T-helper 1 cell treated with Interleukin-12 subunit alpha and Interleukin-12 subunit beta and Interleukin-4 antibody, amounts not matched to agents 30 ng/mL and 1 ng/mL, for 36 hours (primary cell): ENCODE measurements at regions not wholly inside any gene's neighbourhood (a gene's known extent, or its start where the extent isn't known, plus 50 kb on each side); places are given as distances from the start of the nearest gene placed in this dataset.

Experiments used
- intact Hi-C: fragments of 100-400 bp; cut with micrococcal nuclease; formaldehyde crosslinking; loops from one replicate; pipeline ENCODE4 v1.15.1; 2024

DNA sequence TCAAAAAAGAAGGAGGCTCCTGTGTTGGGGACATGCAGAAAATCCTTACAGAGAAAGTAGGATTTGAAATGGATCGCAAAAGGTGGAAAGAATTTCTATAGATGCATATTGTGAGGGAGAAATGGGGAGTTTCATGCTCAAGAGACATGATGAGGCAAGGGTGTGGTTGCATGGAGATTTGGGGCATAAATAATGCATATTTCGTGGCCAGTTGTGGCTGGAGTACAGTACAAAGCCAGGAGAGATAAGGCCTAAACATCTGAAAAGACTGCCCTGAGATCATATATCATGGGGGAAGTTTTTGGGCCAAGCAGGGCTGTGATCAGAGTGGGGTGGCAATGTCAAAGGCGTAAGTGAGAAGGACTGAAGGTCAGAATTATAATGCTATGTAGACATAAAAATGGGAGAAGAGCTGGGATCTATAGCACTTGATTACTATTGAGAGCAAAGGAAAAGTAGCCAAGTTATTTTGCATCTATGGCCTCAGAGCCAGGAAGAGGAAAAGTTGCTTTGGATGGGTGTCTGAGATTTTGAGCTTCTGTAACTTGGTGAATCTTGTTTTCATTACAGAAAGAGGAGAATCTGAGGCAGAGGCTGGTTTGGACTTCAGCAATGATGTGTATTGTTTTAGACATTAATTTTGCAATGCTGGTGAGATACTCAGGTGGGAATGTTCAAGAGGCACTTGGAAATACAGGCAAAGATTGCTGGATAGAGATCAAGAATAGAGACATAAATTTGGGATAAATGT, 166.6 kb downstream of the INHBA start:
- intact Hi-C loops: no loop called here

DNA sequence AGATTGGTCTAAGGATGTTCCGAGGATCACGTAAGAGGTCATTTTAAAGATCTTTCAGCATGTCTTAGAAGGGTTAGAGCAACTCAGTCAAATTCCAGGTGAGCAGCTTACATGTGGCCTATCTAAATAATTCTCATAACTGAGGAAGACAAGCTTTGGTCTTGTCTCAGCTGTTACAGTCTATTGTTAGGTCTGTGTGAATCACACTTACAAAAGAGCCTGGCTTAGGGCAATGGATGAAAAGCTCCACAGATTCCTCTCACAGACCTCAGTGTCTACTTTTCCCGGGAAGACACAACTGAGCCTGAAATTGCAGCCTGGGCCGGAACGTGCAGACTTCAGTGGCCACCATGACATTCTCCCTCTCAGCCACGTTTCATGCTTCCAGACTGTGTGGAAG, 173.1 kb downstream of the INHBA start:
- intact Hi-C loops: no loop called here

DNA sequence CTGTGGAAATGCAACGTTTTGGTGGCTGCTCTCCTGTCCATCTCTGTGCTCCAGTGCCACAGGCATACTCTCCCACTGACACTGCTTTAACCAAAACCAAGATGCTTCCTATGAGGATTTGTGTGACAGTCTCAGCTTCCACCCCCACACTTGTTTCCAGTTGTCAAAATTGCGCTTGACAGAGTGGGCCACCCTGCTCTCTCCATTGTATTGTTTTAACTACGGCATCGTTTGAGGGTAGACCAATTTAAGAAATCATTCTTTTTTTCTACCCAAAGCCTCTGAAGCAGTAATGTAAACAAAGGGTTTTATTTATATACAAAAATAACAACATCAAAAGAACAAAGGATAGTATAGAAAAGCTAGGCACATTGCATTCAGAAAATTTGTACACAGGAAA, 178.0 kb downstream of the INHBA start:
- intact Hi-C loops: no loop called here

DNA sequence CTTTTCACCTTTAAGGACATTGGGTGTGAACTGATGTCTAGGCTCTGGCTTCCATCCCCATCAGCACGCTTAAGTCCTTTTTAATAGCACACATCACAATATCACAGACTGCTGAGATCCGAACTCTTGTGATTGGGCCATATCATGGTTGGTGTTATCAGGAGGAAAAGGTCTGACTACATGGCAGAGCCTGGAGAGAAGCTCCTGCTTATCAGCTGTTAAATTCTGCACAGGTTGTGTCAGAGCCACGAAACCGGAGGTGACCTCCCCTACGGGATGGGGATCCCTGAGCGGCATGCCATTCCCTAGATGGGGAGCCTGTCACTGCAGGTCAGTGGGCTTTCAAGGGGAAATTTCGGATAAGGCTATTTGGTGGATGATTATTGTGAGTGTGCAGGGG, 182.4 kb downstream of the INHBA start:
- intact Hi-C loops: no loop called here

DNA sequence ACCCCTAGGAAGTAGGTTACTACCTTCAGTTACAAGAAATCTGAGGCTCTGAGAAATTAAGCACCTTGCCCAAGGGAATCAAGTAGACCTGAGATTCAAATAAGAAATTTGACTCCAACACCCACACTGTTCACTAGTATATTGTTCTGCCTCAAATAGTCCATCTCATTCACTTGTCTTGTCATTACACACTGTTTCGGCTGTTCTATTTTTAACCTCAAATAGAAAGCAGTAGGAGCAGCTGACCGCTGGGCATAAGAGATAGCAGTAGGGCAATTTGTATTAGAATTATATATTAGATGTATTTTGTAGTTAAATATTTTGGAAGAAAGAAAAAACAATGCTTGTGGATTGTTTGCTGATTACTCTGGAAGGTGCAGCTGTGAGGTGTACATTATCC, 185.1 kb downstream of the INHBA start:
- intact Hi-C loops: no loop called here

DNA sequence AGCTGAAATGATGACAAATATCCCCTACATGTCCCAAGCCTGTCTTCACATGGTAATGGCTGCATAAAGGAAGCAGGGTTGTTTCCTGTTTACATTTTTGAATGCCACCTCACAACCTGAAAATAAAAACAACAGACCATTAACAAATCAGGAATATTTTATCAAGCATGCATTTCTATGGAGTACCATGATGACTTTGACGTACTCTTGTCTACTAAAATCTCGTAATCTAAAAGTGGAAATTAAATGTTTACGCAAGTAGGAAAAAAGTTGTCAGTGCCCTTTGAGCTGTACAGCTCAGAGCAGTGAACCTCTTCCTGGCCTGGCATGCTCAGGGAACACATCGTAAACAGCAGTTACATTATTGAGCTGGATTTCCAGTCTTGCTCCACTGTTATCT, 194.1 kb downstream of the INHBA start:
- intact Hi-C loops: no loop called here

DNA sequence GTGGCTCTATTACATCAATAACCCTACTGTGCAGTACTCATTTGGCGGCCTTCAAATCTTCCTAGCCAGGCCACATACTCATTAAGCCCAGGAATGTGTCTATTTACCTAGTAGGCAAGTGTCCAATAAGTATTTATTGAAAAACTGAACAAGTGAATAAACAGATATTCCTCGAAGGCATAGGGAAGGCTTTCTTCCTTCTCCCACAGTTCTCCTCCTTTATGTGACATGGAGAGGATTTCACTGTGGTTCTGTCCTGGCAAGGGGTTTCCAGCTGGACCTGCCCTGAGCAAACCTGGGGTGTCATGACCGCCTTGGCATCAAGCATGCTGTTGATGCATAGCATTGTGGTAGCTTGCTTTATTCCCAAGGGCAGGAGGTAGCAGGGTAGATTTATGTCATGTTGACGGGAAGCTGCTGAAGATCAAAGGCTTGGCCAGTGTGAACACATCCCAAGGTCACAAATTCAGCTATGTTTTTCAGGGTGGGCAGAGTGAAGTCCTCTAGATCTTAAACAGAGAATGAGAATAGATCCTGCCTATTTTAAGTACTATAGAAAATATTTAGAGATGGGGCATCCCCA, 195.1 kb downstream of the INHBA start:
- intact Hi-C loops: no loop called here

DNA sequence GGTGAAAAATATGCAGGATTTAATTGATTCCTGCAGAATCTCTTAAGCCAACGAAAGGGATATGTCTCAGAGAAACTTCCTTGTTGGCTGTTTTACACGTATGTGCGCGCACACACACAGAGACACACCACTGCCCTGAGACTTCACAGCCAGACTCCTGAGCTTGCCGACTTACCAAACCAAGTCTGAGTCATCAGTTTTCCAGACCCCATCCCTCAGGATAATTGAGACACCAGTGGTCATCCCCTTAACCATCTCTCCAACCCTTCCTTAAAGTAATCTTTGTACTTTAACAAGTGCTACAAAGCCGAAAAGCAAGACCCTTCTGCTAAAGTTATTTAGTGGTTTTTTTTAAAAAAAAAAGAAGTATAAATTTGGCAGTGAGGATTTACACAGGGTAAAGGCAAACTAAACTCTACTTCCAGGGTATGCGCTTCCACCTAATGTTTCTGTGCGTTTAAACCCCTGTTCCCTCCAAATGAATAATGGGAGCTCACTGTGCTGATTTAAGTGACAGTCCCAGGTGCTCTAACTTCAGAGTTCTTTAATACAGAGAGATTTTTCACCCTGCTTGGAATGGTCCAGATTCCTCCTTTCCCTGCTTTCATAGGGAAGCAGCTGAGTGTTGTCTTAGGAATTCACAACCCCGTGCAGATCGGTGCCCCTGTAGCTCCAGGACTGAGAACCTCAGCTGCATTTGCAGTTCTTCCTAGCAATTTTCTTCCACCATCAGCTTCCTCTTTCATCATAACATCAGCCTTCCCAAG, 198.5 kb downstream of the INHBA start:
- intact Hi-C loops: no loop called here

DNA sequence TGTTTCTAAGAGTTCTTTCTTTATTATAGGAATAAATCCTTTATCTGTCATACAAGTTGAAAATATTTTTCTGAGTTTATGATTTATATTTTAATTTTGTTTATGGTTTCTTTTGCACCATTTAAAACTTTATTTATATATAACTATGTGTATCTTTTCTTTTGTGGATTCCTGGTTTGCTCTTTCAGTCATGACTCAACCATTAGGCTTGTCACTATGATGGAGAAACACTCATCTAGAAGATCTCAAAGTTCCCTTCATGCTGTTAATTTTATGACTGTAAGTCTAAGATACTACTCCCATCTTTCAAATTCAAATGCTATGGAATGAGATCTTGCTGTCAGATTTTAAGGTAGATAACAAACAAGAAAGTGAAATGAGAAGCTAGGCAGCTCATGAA, 199.5 kb downstream of the INHBA start:
- intact Hi-C loops: no loop called here

DNA sequence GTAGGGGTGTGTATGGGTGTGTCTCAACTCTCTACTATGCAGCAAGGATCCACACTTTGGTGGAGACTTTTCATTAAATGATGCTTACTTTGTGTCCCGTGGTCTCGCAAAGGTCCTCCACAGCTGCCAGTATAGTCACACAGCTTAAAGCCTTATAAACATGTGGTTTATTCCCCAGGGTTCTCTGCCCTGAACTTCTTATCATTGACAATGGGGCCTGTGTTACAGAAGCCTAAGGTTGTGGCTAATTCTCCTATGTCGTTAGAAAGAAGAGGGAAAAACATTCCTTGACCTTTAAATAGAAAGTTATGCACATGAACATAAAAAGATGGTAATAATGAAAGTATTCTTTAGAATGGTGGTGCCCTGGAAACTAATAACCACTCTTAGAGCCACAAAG, 201.4 kb downstream of the INHBA start:
- intact Hi-C loops: no loop called here

DNA sequence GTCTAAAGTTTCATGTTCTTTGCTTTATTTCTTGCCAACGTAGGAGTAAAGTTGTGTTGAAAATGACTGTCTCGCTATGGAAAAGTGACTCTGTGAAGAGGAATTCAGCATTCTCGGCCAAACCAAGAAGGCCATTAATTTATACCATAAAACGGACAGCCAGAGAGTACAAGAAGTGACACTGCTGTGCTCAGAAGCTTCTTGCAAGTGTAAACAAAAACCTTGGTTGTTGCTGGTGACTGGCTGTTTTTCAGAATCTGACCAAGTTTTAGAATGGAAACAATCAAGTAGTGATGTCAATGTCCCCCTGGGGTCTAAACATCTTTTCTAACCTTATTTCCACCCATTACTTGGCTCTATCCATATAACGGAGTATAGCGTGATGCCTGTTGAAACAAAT, 201.9 kb downstream of the INHBA start:
- intact Hi-C loops: no loop called here

DNA sequence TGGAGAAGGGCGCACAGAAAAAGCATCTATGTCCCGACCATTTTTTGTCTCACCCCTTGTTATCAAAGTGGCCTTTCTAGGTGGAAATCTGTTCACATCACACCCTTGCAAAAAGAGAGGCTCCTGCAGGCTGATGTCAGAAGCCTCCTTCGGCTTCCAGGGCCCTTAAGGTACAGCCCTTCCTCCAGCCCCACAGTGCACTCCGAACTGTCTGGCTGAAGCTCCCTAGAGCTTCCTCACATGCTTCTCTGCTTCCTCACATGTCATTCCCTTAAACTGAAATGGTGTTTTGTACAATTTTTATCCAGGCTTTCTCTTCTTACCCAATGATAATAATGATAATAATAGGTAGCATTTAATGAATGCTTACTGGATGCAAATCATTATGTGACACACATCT, 210.3 kb downstream of the INHBA start:
- intact Hi-C loops: no loop called here

DNA sequence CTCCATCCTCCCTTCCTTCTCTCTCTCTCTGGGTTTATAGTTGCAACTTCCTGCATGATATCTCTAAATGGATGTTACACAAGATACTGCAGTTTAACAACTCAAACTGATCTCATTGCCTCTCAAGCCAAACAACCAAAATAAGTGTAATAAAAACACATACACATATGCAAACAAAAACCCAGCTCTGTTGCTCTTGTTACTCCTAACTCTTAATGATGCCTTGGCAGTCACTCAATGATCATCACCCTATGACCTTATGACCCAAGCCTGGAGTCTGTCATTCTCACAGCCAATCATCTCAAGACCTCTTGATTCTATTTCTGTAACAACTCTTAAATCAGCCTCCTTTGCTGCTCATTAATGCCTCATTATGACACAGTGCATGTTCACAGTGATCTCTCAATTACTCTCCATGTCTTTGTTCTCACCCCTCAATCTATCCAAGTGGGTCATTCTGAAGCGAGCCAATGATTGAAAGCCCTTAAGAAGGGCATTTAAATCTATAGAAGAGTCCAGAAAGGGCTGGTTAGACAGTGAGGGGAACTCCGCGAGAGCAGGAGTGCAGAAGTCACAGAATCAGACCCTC, 210.9 kb downstream of the INHBA start:
- intact Hi-C loops: no loop called here

DNA sequence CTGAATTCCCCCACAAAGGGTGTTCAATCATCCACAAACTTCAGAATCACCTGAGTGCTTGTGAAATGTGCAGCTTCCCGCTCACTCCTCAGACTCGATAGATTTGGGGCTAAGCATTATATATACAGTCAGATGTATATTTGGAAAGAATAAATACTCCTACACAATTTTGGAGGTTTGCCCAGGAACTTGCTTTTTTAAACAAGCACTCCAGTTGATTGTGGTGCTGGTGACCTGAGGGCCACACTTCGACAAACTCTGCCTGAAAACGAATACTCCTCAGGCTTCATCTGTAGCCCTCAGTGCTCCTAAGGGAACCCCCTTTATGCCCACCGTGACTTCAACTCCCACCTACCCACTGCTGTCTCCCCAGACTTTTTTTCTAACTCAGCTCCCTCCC, 211.6 kb downstream of the INHBA start:
- intact Hi-C loops: no loop called here

DNA sequence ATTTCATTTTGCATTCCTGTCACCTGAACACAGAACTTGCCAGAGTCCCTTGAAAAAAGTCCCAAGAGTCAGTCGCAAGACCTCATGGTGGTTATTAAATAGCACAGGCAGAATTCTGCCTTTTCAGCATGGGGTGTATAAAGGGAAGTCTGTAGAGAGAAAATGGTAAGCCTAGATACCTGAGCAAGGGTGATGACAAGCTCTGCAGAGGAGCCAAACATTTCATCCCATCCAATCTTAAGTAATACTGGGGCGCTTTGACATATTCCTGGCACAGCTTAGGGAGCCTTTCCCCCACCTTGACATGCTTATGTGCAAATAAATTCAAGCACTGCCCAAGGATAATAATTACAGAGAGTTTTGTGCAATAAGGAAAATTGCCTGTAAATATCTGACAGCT, 213.0 kb downstream of the INHBA start:
- intact Hi-C loops: no loop called here

DNA sequence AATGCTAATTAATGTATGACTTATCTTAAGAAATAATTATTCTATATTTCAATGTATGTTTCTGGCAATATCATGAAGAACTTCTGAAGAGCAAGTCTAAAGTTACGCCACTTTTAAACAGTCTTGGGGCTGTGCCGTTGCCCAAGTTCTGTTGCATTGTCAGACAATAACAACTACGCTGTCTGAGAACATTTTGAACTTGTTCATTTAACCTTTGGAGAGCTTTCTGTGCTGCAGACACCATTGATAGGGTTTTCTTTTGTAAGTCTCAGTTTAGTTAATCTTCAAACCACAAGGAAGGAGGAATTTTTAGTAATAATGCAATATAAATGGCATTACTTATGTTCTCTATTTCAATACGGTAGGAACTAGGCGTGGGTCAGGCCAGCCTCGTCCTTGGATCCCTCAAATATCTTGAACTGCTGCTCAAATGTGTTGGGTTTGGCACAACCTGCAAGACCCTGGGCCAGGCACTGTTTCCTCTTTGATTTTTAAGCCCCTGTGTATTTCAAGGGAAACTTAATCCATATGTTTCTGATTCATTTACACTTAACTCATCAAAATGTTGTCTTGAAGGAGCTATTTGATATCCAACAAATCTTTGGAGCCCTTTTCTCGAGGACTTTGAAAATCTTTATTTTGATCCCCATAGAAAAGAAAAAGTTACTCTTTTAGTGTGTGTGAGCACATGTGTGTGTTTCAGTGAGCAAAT, 215.5 kb downstream of the INHBA start:
- intact Hi-C loops: no loop called here

DNA sequence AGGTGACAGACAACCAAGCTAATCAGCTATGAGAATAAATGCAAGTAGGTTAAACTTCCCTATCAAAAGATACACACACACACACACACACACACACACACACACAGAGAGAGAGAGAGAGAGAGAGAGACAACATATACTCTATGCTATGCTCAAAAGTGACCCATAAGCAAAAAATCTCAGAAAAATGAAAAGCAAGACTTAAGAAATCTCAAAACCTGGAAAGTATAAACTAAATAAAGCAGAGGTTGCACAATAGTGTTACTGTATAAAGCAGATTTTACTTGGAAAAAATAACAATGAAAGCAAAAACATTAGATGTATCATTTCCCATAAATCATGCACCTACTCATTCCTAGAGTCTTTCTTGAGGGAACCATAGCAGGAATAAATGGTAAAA, 221.5 kb downstream of the INHBA start:
- intact Hi-C loops: no loop called here

DNA sequence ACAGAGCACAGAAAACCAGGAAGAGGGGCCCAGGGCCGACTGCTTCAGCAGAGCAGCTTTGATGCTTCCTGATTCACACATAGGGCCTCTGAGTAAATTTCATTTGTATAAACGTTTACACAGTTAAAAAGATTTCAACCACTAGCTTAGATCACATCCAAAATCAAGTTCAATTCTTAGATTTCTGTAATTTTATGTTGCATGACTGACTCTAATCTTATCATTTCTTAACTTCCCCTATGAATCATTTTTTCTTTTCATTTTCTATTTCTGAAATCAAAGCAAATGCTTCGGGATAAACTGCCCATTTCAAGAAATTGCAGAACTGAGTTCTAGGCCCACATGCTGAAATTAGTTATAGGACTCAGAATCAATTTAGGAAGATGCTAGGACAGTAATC, 224.7 kb downstream of the INHBA start:
- intact Hi-C loops: no loop called here

DNA sequence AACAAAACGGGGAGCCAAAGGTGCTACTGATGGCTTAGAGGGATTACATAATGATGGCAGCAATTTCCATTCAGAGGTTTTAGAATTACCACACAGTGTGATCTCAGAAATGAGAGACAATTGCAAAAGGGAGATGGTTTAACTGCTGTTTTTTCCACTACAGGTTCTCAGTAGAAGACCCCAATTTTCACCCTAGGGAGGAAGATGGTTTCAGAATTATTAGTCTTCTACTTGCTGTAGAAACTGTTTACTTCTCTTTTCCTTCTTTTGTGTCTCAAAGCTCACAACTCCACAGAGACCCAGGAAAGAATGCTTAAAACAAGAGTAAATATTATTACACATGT, 226.5 kb downstream of the INHBA start:
- intact Hi-C loops: no loop called here

DNA sequence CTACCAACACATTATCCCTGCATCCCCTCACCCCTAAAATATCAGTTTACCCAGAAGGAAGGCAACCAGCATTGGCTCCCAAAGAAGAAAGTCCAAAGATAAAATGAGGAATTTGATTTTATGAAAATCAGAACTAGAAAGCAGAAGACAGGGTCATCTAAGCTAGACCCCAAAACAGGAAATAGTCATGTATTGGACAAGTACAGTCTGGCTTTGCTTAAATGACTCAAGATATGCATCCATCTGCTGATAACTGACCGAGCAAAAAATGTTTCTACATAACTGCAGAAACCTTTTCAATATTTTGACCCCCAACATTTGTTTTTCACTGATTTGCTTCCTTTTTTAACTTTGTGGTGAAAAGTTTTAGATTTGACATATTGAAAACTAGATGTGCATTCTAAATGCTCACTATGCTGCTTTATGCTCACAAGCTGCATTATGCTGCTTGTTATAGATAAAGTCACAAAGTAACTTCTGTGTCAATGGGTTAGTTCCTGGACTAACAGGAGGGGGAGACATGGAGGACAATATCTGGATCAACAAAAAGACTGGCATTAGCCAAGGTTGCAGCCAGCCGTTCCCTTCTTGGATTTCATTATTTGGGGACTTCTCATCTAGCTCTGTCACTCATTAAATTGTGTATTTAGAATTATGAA, 227.0 kb downstream of the INHBA start:
- intact Hi-C loops: no loop called here

DNA sequence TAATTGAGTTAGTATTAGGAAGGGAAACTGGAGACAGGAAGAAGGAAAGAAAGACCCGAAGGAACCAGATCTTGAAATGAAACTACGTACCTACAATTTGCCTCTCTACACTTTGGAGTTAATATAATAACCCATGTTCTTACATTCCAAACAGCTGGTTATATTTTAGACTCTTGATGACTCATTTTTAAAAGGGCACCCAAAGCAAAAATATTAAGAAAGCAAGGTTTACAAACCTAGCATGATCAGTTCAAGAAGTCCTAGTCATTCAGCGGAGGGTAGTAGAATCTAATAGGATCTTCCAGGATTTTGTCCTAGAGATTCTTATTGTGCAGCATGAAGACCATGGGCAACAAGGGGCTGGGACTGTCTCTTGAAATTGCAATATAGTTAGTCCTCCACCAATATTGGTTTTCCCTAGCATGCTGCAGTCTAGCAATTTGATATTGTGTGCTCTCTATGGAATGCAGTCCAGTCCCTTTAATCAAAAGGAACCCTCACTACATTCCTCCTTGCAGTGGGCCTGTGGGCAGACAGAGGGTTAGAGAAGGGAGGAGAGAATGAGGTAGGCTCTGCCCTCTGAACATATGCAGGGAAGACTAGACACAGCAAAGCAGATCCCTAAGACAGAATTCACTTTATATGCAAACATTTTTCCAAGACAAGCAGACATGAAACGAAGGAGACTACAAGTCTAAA, 230.3 kb downstream of the INHBA start:
- intact Hi-C loops: no loop called here
